ENCODE measurements at regions not wholly inside any gene's neighbourhood (a gene's known extent, or its start where the extent isn't known, plus 50 kb on each side); places are given as distances from the start of the nearest gene placed in this dataset.
"Not testable (repeated sequence)": the region's sequence is repeated elsewhere in the genome, so short reads cannot be mapped to it uniquely, and the experiment has no call there.

DNA sequence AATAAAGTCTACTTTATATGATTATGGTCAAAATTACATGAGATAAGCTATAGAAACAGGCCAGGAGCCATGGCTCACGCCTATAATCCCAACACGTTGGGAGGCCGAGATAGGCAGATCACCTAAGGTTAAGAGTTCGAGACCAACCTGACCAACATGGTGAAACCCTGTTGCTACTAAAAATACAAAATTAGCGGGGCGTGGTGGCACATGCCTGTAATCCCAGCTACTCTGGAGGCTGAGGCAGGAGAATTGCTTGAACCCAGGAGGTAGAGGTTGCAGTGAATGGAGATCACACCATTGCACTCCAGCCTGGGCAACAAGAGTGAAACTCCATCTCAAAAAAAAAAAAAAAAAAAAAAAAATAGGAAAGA is 73.1 kb downstream of the EDN1 start:
- DNase-seq (ENCODE audit: low read depth); H3K9ac ChIP-seq (ENCODE audit: low read length); H3K36me3 ChIP-seq (ENCODE audit: control insufficient read depth, insufficient read depth, low read length, severe bottlenecking); H3K4me1 ChIP-seq (ENCODE audit: control insufficient read depth, insufficient read depth, low read length); H3K9me3 ChIP-seq (ENCODE audit: control insufficient read depth, low read length); H3K4me3 ChIP-seq (ENCODE audit: low read length); H3K27me3 ChIP-seq (replicated peaks; ENCODE audit: control insufficient read depth, insufficient read depth, low read length): not testable (repeated sequence)

DNA sequence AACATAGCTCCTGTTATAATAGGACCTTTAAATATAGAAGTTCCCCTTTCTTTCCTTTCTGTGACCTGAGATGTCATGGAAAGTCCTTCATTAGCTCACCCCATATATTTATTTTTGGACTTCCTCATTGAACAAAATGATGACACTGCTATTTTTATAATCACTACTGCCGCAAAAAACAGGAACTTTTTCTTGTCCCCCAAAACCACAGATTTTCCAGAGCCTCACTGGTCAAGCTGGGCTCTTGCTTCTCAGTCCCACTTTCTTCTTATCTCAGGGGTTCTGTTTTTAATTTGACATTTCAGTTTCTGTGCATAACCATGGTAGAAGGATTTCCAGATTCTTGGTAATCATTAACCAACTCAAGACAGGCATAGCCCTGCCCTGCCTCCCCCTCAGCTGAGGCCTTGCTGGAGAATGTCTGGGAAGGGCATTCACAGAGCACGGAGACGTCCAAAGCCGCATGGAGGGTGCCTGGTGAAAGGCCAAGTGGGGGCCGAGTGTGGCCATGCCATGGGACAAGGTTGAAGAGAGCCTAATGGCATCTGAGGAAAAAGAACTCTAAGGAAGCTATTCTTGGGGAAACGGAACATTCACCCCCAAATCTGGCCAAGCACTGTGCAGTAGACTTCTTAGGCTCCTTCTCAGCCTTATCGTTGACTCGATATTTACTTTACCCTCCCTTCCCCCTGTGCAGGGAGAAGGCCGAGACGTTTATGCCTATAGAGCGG is 73.7 kb downstream of the EDN1 start:
- no peak overlapping the region for H3K9ac ChIP-seq (ENCODE audit: low read length)
- no peaks in the 10 kb centered on the region for H3K36me3 ChIP-seq (ENCODE audit: control insufficient read depth, insufficient read depth, low read length, severe bottlenecking)
- no peaks in the 10 kb centered on the region for H3K9me3 ChIP-seq (ENCODE audit: control insufficient read depth, low read length)
- no peaks in the 10 kb centered on the region for H3K27me3 ChIP-seq (replicated peaks; ENCODE audit: control insufficient read depth, insufficient read depth, low read length)
- no peak for DNase-seq (ENCODE audit: low read depth)
- H3K4me3 ChIP-seq (ENCODE audit: low read length), result no peak overlapping the region
- H3K4me1 ChIP-seq (ENCODE audit: control insufficient read depth, insufficient read depth, low read length), result peaks cover 6% of the 10 kb centered on the region

DNA sequence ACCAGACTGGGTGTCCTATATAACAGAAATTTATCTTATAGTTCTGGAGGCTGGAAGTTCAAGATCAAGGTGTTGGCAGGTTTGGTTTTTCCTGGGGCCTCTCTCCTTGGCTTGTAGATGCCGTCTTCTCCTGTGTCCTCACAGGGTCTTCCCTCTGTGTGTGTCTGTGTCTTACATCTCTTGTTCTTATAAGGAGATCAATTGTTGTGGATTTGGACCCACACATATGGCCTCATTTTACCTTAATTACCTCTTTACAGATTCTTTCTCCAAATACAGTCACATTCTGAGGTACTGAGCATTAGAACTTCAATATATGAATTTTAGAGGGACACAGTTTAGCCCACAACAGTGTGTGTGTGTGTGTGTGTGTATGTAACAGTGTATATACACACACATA is 74.5 kb downstream of the EDN1 start:
- no peaks in the 10 kb centered on the region for H3K27me3 ChIP-seq (replicated peaks; ENCODE audit: control insufficient read depth, insufficient read depth, low read length)
- no peak overlapping the region for H3K9ac ChIP-seq (ENCODE audit: low read length)
- H3K36me3 ChIP-seq (ENCODE audit: control insufficient read depth, insufficient read depth, low read length, severe bottlenecking), result no peaks in the 10 kb centered on the region
- peaks cover 6% of the 10 kb centered on the region for H3K4me1 ChIP-seq (ENCODE audit: control insufficient read depth, insufficient read depth, low read length)
- H3K9me3 ChIP-seq (ENCODE audit: control insufficient read depth, low read length), result no peaks in the 10 kb centered on the region
- DNase-seq (ENCODE audit: low read depth), result no peak
- H3K4me3 ChIP-seq (ENCODE audit: low read length), result no peak overlapping the region

DNA sequence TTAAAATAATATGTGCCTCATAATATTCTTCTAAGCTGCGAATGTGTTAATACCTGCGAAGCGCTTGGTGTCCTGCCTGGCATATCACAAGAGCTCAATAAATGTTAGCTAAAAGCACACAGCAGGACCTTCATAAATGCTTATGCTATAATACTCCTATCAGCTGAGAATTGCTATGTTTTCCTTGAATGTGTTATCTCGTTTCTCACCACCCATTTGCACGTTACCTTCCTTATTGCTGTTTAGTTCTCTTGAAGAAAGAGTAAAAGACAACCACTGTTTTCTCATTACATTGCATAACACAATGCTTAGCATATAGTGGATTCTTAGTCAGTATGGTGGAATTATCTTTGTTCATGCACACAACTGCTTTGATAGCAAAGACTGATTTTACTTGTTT is 76.6 kb downstream of the EDN1 start:
- Histone ChIP-seq H3K4me1 (ENCODE audit: control insufficient read depth, insufficient read depth, low read length) (peaks cover 6% of the 10 kb centered on the region), H3K27me3 (replicated peaks; ENCODE audit: control insufficient read depth, insufficient read depth, low read length) (no peaks in the 10 kb centered on the region), H3K9ac (ENCODE audit: low read length) (no peak overlapping the region), H3K36me3 (ENCODE audit: control insufficient read depth, insufficient read depth, low read length, severe bottlenecking) (no peaks in the 10 kb centered on the region), H3K9me3 (ENCODE audit: control insufficient read depth, low read length) (no peaks in the 10 kb centered on the region), H3K4me3 (ENCODE audit: low read length) (no peak overlapping the region)
- no peak for DNase-seq (ENCODE audit: low read depth)

DNA sequence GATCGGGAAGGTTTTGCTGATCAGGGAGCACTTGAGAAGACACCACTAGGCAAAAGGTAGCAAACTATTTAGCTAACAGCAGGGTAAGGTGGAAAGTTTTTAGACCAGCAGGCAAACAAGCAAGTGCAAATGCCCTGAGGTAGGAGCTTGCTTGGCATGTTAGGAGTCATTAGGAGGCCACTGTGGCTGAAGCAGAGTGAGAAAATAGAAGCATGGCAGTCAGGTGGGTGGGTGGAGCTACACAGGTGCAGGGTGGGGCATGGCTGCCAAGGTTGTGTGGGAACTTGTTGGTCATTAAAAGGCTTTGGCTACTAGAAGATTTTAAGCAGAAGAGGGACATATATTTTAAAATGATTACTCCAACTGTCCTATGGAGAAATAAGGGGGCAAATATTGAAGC is 77.3 kb downstream of the EDN1 start:
- H3K9me3 ChIP-seq (ENCODE audit: control insufficient read depth, low read length), result no peaks in the 10 kb centered on the region
- H3K9ac ChIP-seq (ENCODE audit: low read length), result no peak overlapping the region
- no peaks in the 10 kb centered on the region for H3K36me3 ChIP-seq (ENCODE audit: control insufficient read depth, insufficient read depth, low read length, severe bottlenecking)
- DNase-seq (ENCODE audit: low read depth), result no peak
- peaks cover 6% of the 10 kb centered on the region for H3K4me1 ChIP-seq (ENCODE audit: control insufficient read depth, insufficient read depth, low read length)
- H3K4me3 ChIP-seq (ENCODE audit: low read length), result no peak overlapping the region
- H3K27me3 ChIP-seq (replicated peaks; ENCODE audit: control insufficient read depth, insufficient read depth, low read length), result no peaks in the 10 kb centered on the region

DNA sequence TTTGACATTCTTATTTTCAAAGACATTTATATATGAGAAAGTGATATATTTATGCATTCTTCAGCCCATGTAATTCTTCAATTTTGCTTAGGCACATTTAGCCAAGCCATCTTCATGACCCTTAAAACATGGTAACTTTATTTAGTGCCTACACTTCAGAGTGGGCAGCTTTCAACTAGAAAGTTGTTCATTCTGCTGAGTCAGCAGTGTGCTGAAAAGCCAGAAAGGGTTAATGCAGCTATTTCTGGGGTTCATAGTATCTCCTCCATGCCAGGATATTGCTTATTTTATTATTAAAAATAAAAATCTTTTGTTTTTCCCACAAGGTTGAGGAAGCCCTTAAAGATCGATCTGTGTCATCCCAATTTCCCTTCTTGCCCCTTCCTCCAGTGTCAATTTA is 79.2 kb downstream of the EDN1 start:
- Histone ChIP-seq H3K36me3 (ENCODE audit: control insufficient read depth, insufficient read depth, low read length, severe bottlenecking) (no peaks in the 10 kb centered on the region), H3K4me3 (ENCODE audit: low read length) (no peak overlapping the region), H3K27me3 (replicated peaks; ENCODE audit: control insufficient read depth, insufficient read depth, low read length) (peaks cover 3% of the 10 kb centered on the region), H3K4me1 (ENCODE audit: control insufficient read depth, insufficient read depth, low read length) (peaks cover 6% of the 10 kb centered on the region), H3K9me3 (ENCODE audit: control insufficient read depth, low read length) (no peaks in the 10 kb centered on the region), H3K9ac (ENCODE audit: low read length) (no peak overlapping the region)
- no peak for DNase-seq (ENCODE audit: low read depth)

DNA sequence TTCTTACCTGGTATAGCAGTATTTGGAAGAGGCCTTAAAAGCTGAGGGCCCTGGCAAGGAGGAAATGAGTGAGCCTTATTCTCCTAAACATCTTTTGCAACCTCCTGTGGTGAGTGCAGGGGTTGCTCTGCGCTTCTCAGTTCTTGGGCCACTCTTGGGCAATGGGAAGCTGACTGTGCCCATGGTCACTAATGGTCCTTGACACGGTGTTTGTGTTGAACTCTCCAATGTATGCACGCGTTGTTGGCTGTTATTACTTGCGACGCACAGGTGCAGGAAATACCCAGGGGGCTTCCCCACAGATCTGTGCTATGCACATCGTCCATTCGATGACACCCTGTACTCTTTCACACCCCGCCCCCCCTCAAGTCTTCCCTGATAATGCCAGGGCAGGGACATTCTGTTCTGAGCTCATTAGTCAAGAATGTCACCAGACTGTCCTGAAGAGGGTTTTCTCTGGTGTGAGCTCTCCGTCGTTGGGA is 79.7 kb downstream of the EDN1 start:
- H3K36me3 ChIP-seq (ENCODE audit: control insufficient read depth, insufficient read depth, low read length, severe bottlenecking), result no peaks in the 10 kb centered on the region
- no peak overlapping the region for H3K4me3 ChIP-seq (ENCODE audit: low read length)
- H3K27me3 ChIP-seq (replicated peaks; ENCODE audit: control insufficient read depth, insufficient read depth, low read length), result peaks cover 3% of the 10 kb centered on the region
- no peak for DNase-seq (ENCODE audit: low read depth)
- H3K9me3 ChIP-seq (ENCODE audit: control insufficient read depth, low read length), result no peaks in the 10 kb centered on the region
- no peak overlapping the region for H3K9ac ChIP-seq (ENCODE audit: low read length)
- peaks cover 6% of the 10 kb centered on the region for H3K4me1 ChIP-seq (ENCODE audit: control insufficient read depth, insufficient read depth, low read length)

DNA sequence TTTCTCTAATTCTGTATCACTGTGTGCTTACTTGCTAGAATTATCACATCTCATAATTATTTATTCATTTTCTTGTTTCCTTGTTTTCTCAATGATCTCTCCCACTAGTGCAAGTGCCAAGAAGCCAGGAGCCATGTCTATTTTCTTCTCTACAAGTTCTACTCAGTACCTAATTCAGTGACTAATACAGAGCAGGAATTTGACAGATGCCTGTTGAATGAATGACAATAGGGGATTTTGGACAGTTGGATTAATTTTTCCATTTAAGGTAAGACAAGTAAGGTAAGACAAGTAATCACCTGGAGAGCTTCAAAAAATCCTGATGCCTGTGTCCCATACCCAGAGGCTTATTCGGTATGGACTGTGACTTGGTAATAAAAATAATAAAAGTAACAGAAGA is 81.0 kb downstream of the EDN1 start:
- Histone ChIP-seq H3K9ac (ENCODE audit: low read length) (no peak overlapping the region), H3K4me3 (ENCODE audit: low read length) (no peak overlapping the region), H3K9me3 (ENCODE audit: control insufficient read depth, low read length) (no peaks in the 10 kb centered on the region), H3K4me1 (ENCODE audit: control insufficient read depth, insufficient read depth, low read length) (no peaks in the 10 kb centered on the region), H3K27me3 (replicated peaks; ENCODE audit: control insufficient read depth, insufficient read depth, low read length) (peaks cover 3% of the 10 kb centered on the region), H3K36me3 (ENCODE audit: control insufficient read depth, insufficient read depth, low read length, severe bottlenecking) (no peaks in the 10 kb centered on the region)
- no peak for DNase-seq (ENCODE audit: low read depth)

DNA sequence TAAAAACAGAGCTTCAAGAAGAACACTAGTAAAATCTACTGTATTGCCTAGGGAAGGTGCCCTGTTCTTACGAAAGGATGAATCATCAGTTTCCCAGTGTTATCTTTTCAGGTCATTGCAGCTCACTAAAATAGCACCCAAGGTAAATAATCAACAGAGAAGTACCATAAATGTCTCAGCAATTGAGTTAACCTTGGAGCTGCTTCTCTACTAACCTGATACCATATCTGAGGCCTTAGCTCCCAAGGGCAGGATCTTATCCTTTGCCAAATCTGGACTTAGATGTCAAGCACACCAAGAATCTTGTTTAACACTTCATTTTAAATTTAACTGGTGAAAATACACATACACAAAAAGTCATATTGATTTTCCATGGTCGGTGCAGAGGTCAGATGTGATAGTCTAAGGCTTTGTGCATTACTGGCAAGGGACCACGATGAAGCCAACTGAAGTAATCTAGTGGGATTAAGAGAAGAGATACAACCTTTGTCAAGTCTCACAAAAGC is 81.5 kb downstream of the EDN1 start:
- no peak overlapping the region for H3K9ac ChIP-seq (ENCODE audit: low read length)
- H3K27me3 ChIP-seq (replicated peaks; ENCODE audit: control insufficient read depth, insufficient read depth, low read length), result peaks cover 3% of the 10 kb centered on the region
- no peaks in the 10 kb centered on the region for H3K36me3 ChIP-seq (ENCODE audit: control insufficient read depth, insufficient read depth, low read length, severe bottlenecking)
- no peaks in the 10 kb centered on the region for H3K9me3 ChIP-seq (ENCODE audit: control insufficient read depth, low read length)
- no peaks in the 10 kb centered on the region for H3K4me1 ChIP-seq (ENCODE audit: control insufficient read depth, insufficient read depth, low read length)
- H3K4me3 ChIP-seq (ENCODE audit: low read length), result no peak overlapping the region
- DNase-seq (ENCODE audit: low read depth), result peak; percentile 49

DNA sequence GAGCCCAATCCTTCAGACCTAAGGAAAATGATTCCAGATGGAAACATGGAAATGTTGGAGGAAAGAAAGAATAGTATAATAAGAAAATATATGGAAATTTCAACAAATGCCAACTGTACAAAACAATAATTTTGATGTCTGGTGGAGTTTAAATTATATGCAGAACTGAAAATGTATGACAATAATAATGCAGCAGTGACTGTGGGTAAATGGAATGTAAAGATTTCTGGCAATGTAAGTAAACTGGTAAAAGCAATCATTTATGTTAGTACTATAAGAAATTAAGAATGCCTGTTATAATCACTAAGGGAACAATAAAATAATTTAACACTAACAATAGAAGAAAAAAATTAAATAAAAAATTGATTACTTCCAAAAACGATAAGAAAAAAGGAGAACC is 89.0 kb downstream of the EDN1 start:
- DNase-seq (ENCODE audit: low read depth), result peak; percentile 42
- Histone ChIP-seq H3K4me3 (ENCODE audit: low read length) (no peak overlapping the region), H3K27me3 (replicated peaks; ENCODE audit: control insufficient read depth, insufficient read depth, low read length) (no peaks in the 10 kb centered on the region), H3K9ac (ENCODE audit: low read length) (no peak overlapping the region), H3K36me3 (ENCODE audit: control insufficient read depth, insufficient read depth, low read length, severe bottlenecking) (no peaks in the 10 kb centered on the region), H3K4me1 (ENCODE audit: control insufficient read depth, insufficient read depth, low read length) (no peaks in the 10 kb centered on the region), H3K9me3 (ENCODE audit: control insufficient read depth, low read length) (no peaks in the 10 kb centered on the region)

DNA sequence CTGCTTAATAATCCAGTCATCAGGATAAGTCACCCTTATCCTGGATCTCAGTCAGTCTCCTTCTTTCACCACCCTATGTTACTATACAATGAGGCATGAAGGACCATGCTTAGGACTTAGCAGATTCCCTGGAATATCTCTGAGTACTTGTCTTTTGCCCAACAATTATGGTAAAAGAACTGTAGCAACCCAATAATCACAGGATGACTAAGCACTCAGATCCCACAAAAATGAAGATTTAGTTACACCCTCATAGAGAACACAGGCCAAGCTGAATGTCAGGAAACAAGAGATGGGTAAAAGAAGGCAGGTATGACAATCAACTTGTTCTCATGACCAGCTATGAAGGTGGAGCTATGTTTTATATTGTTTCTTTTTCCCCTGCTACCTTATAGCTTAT is 91.4 kb downstream of the EDN1 start:
- H3K4me3 ChIP-seq (ENCODE audit: low read length), result no peak overlapping the region
- H3K9ac ChIP-seq (ENCODE audit: low read length), result no peak overlapping the region
- no peak for DNase-seq (ENCODE audit: low read depth)
- no peaks in the 10 kb centered on the region for H3K27me3 ChIP-seq (replicated peaks; ENCODE audit: control insufficient read depth, insufficient read depth, low read length)
- no peaks in the 10 kb centered on the region for H3K9me3 ChIP-seq (ENCODE audit: control insufficient read depth, low read length)
- H3K4me1 ChIP-seq (ENCODE audit: control insufficient read depth, insufficient read depth, low read length), result no peaks in the 10 kb centered on the region
- no peaks in the 10 kb centered on the region for H3K36me3 ChIP-seq (ENCODE audit: control insufficient read depth, insufficient read depth, low read length, severe bottlenecking)

DNA sequence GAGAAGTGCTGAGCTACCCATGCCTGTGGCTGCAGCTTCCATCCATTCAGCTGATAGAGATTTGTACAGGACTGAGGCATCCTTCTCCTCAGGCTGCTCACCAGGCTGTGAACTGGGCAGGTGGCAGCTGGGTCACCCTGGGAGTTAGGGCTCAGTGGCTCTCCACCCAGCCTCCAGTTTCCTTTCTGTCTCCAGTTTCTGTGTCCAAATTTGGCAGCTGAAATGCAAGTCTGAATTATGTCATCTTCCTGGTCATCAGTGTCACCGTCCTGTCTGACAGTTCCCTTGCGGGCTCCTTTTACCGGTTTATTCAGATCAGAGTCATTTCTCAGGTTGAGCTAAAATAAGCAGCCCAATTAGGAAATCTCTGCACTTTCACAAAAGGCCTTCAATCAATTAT is 93.3 kb downstream of the EDN1 start:
- Histone ChIP-seq H3K4me3 (ENCODE audit: low read length) (no peak overlapping the region), H3K9ac (ENCODE audit: low read length) (no peak overlapping the region), H3K36me3 (ENCODE audit: control insufficient read depth, insufficient read depth, low read length, severe bottlenecking) (no peaks in the 10 kb centered on the region)

More for the DNA sequence above, 93.3 kb downstream of the EDN1 start:
- no peak for DNase-seq (ENCODE audit: low read depth)
- H3K9me3 ChIP-seq (ENCODE audit: control insufficient read depth, low read length), result no peaks in the 10 kb centered on the region
- H3K4me1 ChIP-seq (ENCODE audit: control insufficient read depth, insufficient read depth, low read length), result no peaks in the 10 kb centered on the region
- no peaks in the 10 kb centered on the region for H3K27me3 ChIP-seq (replicated peaks; ENCODE audit: control insufficient read depth, insufficient read depth, low read length)
